ENCODE measurements at regions not wholly inside any gene's neighbourhood (a gene's known extent, or its start where the extent isn't known, plus 50 kb on each side); places are given as distances from the start of the nearest gene placed in this dataset.

- no peak for TF ChIP-seq SREBF2 (CRISPR knock-in tag; IDR thresholded peaks at IDR 0.05)
- no peak for TF ChIP-seq CTCF (IDR thresholded peaks at IDR 0.05 in 2 of 3, conservative IDR thresholded peaks at IDR 0.05 in 1 of 3; ENCODE audit: insufficient read depth in 2 of 3, low read depth in 1 of 3, low read length in 3 of 3)
- no peak for TF ChIP-seq SMC3 (conservative IDR thresholded peaks at IDR 0.05; ENCODE audit: insufficient read depth, low read depth, low read length)
- TF ChIP-seq CHD1 (IDR thresholded peaks at IDR 0.05; ENCODE audit: low read length): no peak
- TF ChIP-seq ZNF76 (CRISPR knock-in tag; IDR thresholded peaks at IDR 0.05; ENCODE audit: borderline replicate concordance): no peak
- TF ChIP-seq GTF2F1 (IDR thresholded peaks at IDR 0.05; ENCODE audit: low read depth, low read length): no peak
- no peak for TF ChIP-seq ZNF589 (CRISPR knock-in tag; IDR thresholded peaks at IDR 0.05; ENCODE audit: low read depth)
- TF ChIP-seq KAT7 (CRISPR knock-in tag; IDR thresholded peaks at IDR 0.05; ENCODE audit: borderline replicate concordance): no peak
- TF ChIP-seq ZNF347 (CRISPR knock-in tag; IDR thresholded peaks at IDR 0.05; ENCODE audit: low read depth): no peak
- no peak for TF ChIP-seq PRDM10 (IDR thresholded peaks at IDR 0.05; ENCODE audit: partially characterized antibody)
Measured at GRCh38 chr12:17383321-17383720, 706.7 kb downstream of the RERGL start.

Data from K562 (cell line).